SK-N-SH treated with all-trans-retinoic acid at 6 μM for 48 hours (cell line): ENCODE measurements at regions not wholly inside any gene's neighbourhood (a gene's known extent, or its start where the extent isn't known, plus 50 kb on each side); places are given as distances from the start of the nearest gene placed in this dataset.

Source experiments
- ATAC-seq: fragments of 200-7000 bp; cut with Tn5 transposase; 3 replicates; pipeline ENCODE4 v1.9.1; 2020; ENCODE audit warnings: mild to moderate bottlenecking, moderate library complexity
- BACH2 ChIP-seq: fragments of 250-450 bp; sonication (Bioruptor Pico); IDR thresholded peaks from 2 replicates; pipeline ENCODE4 v1.9.0; 2021; ENCODE audit warnings: mild to moderate bottlenecking, borderline replicate concordance
- CSDC2 ChIP-seq: fragments of 250-450 bp; sonication (Bioruptor Pico); IDR thresholded peaks from 2 replicates; pipeline ENCODE4 v1.5.0; 2020; ENCODE audit warnings: mild to moderate bottlenecking, moderate library complexity
- ESRRG ChIP-seq: fragments of 250-450 bp; sonication (Bioruptor Pico); IDR thresholded peaks from 2 replicates; pipeline ENCODE4 v1.6.1; 2021; ENCODE audit warnings: mild to moderate bottlenecking
- GLIS3 ChIP-seq: fragments of 250-450 bp; sonication (Bioruptor Pico); IDR thresholded peaks from 2 replicates; pipeline ENCODE4 v1.5.0; 2020; ENCODE audit warnings: mild to moderate bottlenecking, moderate library complexity
- ISL1 ChIP-seq: fragments of 250-450 bp; sonication (Bioruptor Pico); IDR thresholded peaks from 2 replicates; pipeline ENCODE4 v2.1.2; 2022; ENCODE audit warnings: mild to moderate bottlenecking, moderate library complexity
- OSR1 ChIP-seq: fragments of 250-450 bp; sonication (Bioruptor Pico); IDR thresholded peaks from 2 replicates; pipeline ENCODE4 v1.8.0; 2022; ENCODE audit warnings: moderate library complexity, mild to moderate bottlenecking, inconsistent platforms
- PPARA ChIP-seq: fragments of 250-450 bp; sonication (Bioruptor Pico); IDR thresholded peaks from 2 replicates; pipeline ENCODE4 v1.5.0; 2020; ENCODE audit warnings: mild to moderate bottlenecking, borderline replicate concordance
- RARB ChIP-seq: fragments of 250-450 bp; sonication (Bioruptor Pico); IDR thresholded peaks from 2 replicates; pipeline ENCODE4 v1.8.0; 2021; ENCODE audit warnings: mild to moderate bottlenecking, moderate library complexity
- SNAI2 ChIP-seq: fragments of 250-450 bp; sonication (Bioruptor Pico); IDR thresholded peaks from 2 replicates; pipeline ENCODE4 v1.5.0; 2020; ENCODE audit warnings: mild to moderate bottlenecking, moderate library complexity
- TCF4 ChIP-seq: fragments of 250-450 bp; sonication (Bioruptor Pico); IDR thresholded peaks from 2 replicates; pipeline ENCODE4 v1.8.0; 2021; ENCODE audit warnings: mild to moderate bottlenecking, moderate library complexity, borderline replicate concordance
- ZC3H10 ChIP-seq: fragments of 250-450 bp; sonication (Bioruptor Pico); IDR thresholded peaks from 2 replicates; pipeline ENCODE4 v1.5.1; 2021; ENCODE audit warnings: mild to moderate bottlenecking, moderate library complexity
- ZFP3 ChIP-seq: fragments of 250-450 bp; sonication (Bioruptor Pico); IDR thresholded peaks from 2 replicates; pipeline ENCODE4 v1.5.0; 2020; ENCODE audit warnings: mild to moderate bottlenecking, moderate library complexity
- ZFP30 ChIP-seq: fragments of 450-650 bp; formaldehyde crosslinking; IDR thresholded peaks from 2 replicates; pipeline ENCODE4 v1.5.0; 2022; ENCODE audit warnings: mild to moderate bottlenecking, moderate library complexity
- ZNF565 ChIP-seq: fragments of 450-650 bp; formaldehyde crosslinking; conservative IDR thresholded peaks from 2 replicates; pipeline ENCODE4 v1.5.0; 2020; ENCODE audit warnings: low read depth, mild to moderate bottlenecking, moderate library complexity
- ZNF70 ChIP-seq: fragments of 450-650 bp; formaldehyde crosslinking; IDR thresholded peaks from 2 replicates; pipeline ENCODE4 v1.5.0; 2020; ENCODE audit warnings: mild to moderate bottlenecking, moderate library complexity
- ZNF8 ChIP-seq: fragments of 450-650 bp; formaldehyde crosslinking; IDR thresholded peaks from 2 replicates; pipeline ENCODE4 v1.5.0; 2020; ENCODE audit warnings: mild to moderate bottlenecking, moderate library complexity
- TF ChIP-seq, protein P1 (sequence below): fragments of 250-450 bp; sonication (Bioruptor Pico); IDR thresholded peaks from 2 replicates; pipeline ENCODE4 v1.8.0; 2020; ENCODE audit warnings: mild to moderate bottlenecking, moderate library complexity, borderline replicate concordance
- TF ChIP-seq, protein P2 (sequence below): fragments of 250-450 bp; sonication (Bioruptor Pico); IDR thresholded peaks from 2 replicates; pipeline ENCODE4 v1.8.0; 2021; ENCODE audit warnings: low read depth, mild to moderate bottlenecking, moderate library complexity, borderline replicate concordance
- TF ChIP-seq, protein P3 (sequence below): fragments of 250-450 bp; sonication (Bioruptor Pico); IDR thresholded peaks from 2 replicates; pipeline ENCODE4 v1.5.1; 2020; ENCODE audit warnings: low read depth, mild to moderate bottlenecking, moderate library complexity
- TF ChIP-seq, protein P4 (sequence below): fragments of 250-450 bp; sonication (Bioruptor Pico); IDR thresholded peaks from 2 replicates; pipeline ENCODE4 v1.5.0; 2020; ENCODE audit warnings: mild to moderate bottlenecking, moderate library complexity

DNA sequence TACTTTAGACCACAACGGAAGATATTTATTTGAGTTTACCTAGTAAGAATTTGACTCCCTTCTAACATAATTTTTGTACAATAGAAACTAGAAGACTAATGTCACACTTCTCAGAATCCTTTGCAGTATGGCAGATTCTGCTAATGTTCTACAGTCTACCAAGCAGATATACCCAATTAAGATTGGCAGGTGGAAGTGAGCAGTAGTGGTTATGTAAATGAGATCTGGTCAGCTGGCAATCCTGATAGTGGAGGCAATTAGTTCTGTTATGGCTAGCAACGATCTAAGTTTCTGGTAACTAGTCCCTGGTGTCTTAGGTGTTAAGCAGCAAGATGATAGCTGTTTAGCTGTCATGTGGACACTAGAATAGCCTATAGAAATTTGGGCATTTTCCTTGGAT is 101.0 kb downstream of the CENPW start:
- no peak for TF ChIP-seq ZNF70 (CRISPR knock-in tag)
- no peak for TF ChIP-seq CSDC2 (CRISPR knock-in tag)
- no peak for TF ChIP-seq ESRRG (CRISPR knock-in tag)
- TF ChIP-seq BACH2 (CRISPR knock-in tag) = no peak
- TF ChIP-seq TCF4 (CRISPR knock-in tag) = no peak
- no peak for TF ChIP-seq RARB (CRISPR knock-in tag)
- TF ChIP-seq, protein P1, sequence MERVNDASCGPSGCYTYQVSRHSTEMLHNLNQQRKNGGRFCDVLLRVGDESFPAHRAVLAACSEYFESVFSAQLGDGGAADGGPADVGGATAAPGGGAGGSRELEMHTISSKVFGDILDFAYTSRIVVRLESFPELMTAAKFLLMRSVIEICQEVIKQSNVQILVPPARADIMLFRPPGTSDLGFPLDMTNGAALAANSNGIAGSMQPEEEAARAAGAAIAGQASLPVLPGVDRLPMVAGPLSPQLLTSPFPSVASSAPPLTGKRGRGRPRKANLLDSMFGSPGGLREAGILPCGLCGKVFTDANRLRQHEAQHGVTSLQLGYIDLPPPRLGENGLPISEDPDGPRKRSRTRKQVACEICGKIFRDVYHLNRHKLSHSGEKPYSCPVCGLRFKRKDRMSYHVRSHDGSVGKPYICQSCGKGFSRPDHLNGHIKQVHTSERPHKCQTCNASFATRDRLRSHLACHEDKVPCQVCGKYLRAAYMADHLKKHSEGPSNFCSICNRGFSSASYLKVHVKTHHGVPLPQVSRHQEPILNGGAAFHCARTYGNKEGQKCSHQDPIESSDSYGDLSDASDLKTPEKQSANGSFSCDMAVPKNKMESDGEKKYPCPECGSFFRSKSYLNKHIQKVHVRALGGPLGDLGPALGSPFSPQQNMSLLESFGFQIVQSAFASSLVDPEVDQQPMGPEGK = no peak
- no peak for TF ChIP-seq PPARA (CRISPR knock-in tag)
- TF ChIP-seq ZFP3 (CRISPR knock-in tag) = no peak
- TF ChIP-seq ZNF8 (CRISPR knock-in tag) = no peak
- TF ChIP-seq, protein P2, sequence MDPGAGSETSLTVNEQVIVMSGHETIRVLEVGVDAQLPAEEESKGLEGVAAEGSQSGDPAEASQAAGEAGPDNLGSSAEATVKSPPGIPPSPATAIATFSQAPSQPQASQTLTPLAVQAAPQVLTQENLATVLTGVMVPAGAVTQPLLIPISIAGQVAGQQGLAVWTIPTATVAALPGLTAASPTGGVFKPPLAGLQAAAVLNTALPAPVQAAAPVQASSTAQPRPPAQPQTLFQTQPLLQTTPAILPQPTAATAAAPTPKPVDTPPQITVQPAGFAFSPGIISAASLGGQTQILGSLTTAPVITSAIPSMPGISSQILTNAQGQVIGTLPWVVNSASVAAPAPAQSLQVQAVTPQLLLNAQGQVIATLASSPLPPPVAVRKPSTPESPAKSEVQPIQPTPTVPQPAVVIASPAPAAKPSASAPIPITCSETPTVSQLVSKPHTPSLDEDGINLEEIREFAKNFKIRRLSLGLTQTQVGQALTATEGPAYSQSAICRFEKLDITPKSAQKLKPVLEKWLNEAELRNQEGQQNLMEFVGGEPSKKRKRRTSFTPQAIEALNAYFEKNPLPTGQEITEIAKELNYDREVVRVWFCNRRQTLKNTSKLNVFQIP = no peak
- no peak for ATAC-seq

DNA sequence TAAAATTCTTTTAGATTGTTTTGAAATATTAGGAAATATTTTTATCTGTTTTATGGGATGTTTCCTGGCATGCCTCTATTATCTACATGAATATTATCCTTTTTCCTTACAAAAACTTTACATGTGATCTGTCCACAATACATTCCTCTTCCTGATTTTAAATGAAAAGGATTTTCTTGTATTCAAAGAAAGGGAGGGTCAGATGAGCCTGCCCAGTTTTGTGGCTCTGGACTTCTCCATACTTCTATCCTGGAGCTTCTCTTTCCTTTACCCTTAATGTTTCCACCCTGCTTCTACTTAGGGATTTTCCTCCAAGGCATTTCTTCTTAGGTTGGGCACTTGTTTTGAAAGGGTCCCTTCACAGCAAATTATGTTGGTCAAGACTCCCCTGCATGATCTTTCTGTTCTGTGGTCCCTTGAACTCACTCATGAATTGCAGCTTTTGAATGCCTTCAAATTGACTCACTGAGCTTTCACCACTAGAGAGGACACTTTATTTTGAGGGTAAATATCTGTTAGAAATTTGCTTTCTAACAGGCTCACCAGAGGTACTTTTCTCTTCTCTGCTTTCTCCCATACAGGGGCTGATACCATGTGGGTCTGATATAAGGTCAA is 104.9 kb downstream of the CENPW start:
- TF ChIP-seq TCF4 (CRISPR knock-in tag) (no peak), SNAI2 (CRISPR knock-in tag) (no peak), ZFP30 (CRISPR knock-in tag) (no peak), ISL1 (CRISPR knock-in tag) (no peak)
- TF ChIP-seq, protein P1 = no peak
- ATAC-seq = no peak

DNA sequence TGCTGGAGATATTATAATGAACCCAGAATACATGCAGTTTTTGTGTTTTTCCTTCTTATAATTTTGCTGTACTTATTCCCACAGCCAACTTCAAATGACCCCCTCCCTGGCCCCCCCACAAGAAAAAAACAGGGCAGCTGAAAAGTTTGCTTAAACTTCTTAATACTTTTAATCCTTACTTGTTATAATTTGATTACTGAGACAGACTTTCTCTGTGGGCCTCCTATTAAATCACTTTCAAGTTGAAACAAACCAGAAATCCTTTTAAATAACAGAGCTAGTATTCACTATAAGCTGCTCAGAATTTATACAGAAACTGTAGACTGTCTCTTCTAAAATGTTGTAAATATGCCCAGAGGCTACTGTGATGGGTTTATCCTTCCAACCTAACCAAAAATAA is 106.3 kb downstream of the CENPW start:
- no peak for ATAC-seq
- TF ChIP-seq ISL1 (CRISPR knock-in tag) (peak; percentile 67), ZNF8 (CRISPR knock-in tag) (no peak), GLIS3 (CRISPR knock-in tag) (no peak), OSR1 (CRISPR knock-in tag) (no peak), TCF4 (CRISPR knock-in tag) (peak; percentile 54; the same call in 1 of the 2 replicates), SNAI2 (CRISPR knock-in tag) (no peak), ZNF565 (no peak)
- TF ChIP-seq, protein P2 = no peak
- TF ChIP-seq, protein P1 = peak; percentile 90; the same call in 1 of the 2 replicates
- TF ChIP-seq, protein P3, sequence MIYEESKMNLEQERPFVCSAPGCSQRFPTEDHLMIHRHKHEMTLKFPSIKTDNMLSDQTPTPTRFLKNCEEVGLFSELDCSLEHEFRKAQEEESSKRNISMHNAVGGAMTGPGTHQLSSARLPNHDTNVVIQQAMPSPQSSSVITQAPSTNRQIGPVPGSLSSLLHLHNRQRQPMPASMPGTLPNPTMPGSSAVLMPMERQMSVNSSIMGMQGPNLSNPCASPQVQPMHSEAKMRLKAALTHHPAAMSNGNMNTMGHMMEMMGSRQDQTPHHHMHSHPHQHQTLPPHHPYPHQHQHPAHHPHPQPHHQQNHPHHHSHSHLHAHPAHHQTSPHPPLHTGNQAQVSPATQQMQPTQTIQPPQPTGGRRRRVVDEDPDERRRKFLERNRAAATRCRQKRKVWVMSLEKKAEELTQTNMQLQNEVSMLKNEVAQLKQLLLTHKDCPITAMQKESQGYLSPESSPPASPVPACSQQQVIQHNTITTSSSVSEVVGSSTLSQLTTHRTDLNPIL (CRISPR knock-in tag) = no peak

DNA sequence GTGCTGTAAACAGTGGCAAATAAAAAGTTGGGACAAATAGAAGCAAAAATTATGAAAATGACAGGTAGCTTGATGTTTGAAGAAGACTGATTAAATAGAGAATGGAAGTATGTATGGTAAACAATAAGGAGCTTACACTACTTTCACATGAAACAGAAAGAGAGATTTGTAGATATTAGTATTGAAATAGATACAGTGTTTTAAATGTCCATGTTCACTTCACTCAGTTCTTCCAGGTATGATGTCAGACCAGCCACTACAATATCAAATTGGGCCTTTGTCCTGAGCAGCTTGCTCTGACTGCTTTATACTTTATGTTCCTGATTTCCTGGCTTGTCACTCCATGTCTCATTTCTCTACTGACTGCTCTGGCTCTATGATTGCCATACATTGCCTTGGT is 107.5 kb downstream of the CENPW start:
- ATAC-seq = no peak
- TF ChIP-seq, protein P4, sequence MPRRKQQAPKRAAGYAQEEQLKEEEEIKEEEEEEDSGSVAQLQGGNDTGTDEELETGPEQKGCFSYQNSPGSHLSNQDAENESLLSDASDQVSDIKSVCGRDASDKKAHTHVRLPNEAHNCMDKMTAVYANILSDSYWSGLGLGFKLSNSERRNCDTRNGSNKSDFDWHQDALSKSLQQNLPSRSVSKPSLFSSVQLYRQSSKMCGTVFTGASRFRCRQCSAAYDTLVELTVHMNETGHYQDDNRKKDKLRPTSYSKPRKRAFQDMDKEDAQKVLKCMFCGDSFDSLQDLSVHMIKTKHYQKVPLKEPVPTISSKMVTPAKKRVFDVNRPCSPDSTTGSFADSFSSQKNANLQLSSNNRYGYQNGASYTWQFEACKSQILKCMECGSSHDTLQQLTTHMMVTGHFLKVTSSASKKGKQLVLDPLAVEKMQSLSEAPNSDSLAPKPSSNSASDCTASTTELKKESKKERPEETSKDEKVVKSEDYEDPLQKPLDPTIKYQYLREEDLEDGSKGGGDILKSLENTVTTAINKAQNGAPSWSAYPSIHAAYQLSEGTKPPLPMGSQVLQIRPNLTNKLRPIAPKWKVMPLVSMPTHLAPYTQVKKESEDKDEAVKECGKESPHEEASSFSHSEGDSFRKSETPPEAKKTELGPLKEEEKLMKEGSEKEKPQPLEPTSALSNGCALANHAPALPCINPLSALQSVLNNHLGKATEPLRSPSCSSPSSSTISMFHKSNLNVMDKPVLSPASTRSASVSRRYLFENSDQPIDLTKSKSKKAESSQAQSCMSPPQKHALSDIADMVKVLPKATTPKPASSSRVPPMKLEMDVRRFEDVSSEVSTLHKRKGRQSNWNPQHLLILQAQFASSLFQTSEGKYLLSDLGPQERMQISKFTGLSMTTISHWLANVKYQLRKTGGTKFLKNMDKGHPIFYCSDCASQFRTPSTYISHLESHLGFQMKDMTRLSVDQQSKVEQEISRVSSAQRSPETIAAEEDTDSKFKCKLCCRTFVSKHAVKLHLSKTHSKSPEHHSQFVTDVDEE (CRISPR knock-in tag) = no peak
- TF ChIP-seq ZC3H10 (CRISPR knock-in tag) (no peak), OSR1 (CRISPR knock-in tag) (no peak)
- TF ChIP-seq, protein P1 = no peak
